Ishikawa (cell line): ENCODE measurements at regions not wholly inside any gene's neighbourhood (a gene's known extent, or its start where the extent isn't known, plus 50 kb on each side); places are given as distances from the start of the nearest gene placed in this dataset.

Experiments used
- CEBPB ChIP-seq: IDR thresholded peaks from 2 replicates; pipeline ENCODE4 v1.6.1; 2012
- CREB1 ChIP-seq: IDR thresholded peaks from 2 replicates; pipeline ENCODE4 v1.6.1; 2012; ENCODE audit warnings: low read depth
- EGR1 ChIP-seq: IDR thresholded peaks from 2 replicates; pipeline ENCODE4 v1.6.1; 2012
- EP300 ChIP-seq: IDR thresholded peaks from 2 replicates; pipeline ENCODE4 v1.6.1; 2012; ENCODE audit warnings: borderline replicate concordance
- FOXM1 ChIP-seq: IDR thresholded peaks from 2 replicates; pipeline ENCODE4 v1.6.1; 2012; ENCODE audit warnings: low read depth, borderline replicate concordance
- NFIC ChIP-seq: IDR thresholded peaks from 2 replicates; pipeline ENCODE4 v1.6.1; 2012
- RAD21 ChIP-seq: IDR thresholded peaks from 2 replicates; pipeline ENCODE4 v1.6.1; 2012; ENCODE audit warnings: low read depth
- REST ChIP-seq: IDR thresholded peaks from 2 replicates; pipeline ENCODE4 v1.6.1; 2012; ENCODE audit warnings: low read depth, mild to moderate bottlenecking
- TAF1 ChIP-seq: IDR thresholded peaks from 2 replicates; pipeline ENCODE4 v1.6.1; 2012; ENCODE audit warnings: low read depth, mild to moderate bottlenecking
- TCF12 ChIP-seq: IDR thresholded peaks from 2 replicates; pipeline ENCODE4 v1.6.1; 2012; ENCODE audit warnings: low read depth
- TEAD4 ChIP-seq: IDR thresholded peaks from 2 replicates; pipeline ENCODE4 v1.6.1; 2012
- USF1 ChIP-seq: IDR thresholded peaks from 2 replicates; pipeline ENCODE4 v1.6.1; 2012
- YY1 ChIP-seq: IDR thresholded peaks from 2 replicates; pipeline ENCODE4 v1.6.1; 2012; ENCODE audit warnings: low read depth
- ZBTB7A ChIP-seq: IDR thresholded peaks from 2 replicates; pipeline ENCODE4 v1.6.1; 2012; ENCODE audit warnings: low read depth
- TF ChIP-seq, protein P1 (sequence below): IDR thresholded peaks from 2 replicates; pipeline ENCODE4 v1.6.1; 2012

DNA sequence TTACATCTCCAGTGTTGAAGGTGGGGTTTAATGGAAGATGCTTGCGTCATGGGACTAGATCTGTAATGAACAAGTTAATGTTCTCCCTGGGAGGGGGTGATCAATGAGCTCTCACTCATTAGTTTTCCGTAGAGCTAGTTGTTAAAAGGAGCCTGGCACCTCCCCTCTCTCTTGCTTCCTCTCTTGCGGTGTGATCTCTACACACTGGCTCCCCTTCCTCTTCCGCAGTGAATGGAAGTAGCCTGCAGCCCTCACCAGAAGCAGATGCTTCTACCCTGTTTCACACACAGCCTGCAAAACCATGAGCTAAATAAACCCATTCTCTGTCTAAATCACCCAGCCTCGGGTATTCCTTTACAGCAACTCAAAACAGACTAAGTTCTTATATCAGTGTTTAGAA, 318.8 kb downstream of the SLITRK1 start:
- TF ChIP-seq TCF12 (no peak), FOXM1 (no peak), USF1 (no peak)

GRCh38 chr13:83557845-83558244, 324.4 kb downstream of the SLITRK1 start:
- no peak for TF ChIP-seq YY1
- no peak for TF ChIP-seq TEAD4
- no peak for TF ChIP-seq EP300
- no peak for TF ChIP-seq REST
- TF ChIP-seq NFIC: no peak
- TF ChIP-seq EGR1: no peak
- no peak for TF ChIP-seq CEBPB
- no peak for TF ChIP-seq TAF1
- no peak for TF ChIP-seq ZBTB7A

- TF ChIP-seq, protein P1, sequence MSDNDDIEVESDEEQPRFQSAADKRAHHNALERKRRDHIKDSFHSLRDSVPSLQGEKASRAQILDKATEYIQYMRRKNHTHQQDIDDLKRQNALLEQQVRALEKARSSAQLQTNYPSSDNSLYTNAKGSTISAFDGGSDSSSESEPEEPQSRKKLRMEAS: no peak
- TF ChIP-seq ZBTB7A (no peak), TEAD4 (no peak), FOXM1 (no peak), USF1 (no peak), YY1 (no peak), REST (no peak), CREB1 (no peak), TAF1 (no peak), CEBPB (no peak), TCF12 (no peak), EP300 (no peak), NFIC (no peak), RAD21 (no peak), EGR1 (no peak)
Measured at GRCh38 chr13:83549671-83550070, 332.6 kb downstream of the SLITRK1 start.

GRCh38 chr13:83547043-83547442, 335.2 kb downstream of the SLITRK1 start:
- TF ChIP-seq YY1: no peak
- TF ChIP-seq, protein P1: no peak
- no peak for TF ChIP-seq FOXM1
- TF ChIP-seq EP300: no peak
- TF ChIP-seq ZBTB7A: no peak
- TF ChIP-seq TAF1: no peak
- TF ChIP-seq TEAD4: no peak

GRCh38 chr13:83546476-83546875, 335.8 kb downstream of the SLITRK1 start:
- TF ChIP-seq ZBTB7A (no peak), TCF12 (no peak), EP300 (no peak), REST (no peak), TAF1 (no peak), EGR1 (no peak), YY1 (no peak)
- TF ChIP-seq, protein P1: no peak
